OCI-LY1 (cell line): ENCODE measurements at regions not wholly inside any gene's neighbourhood (a gene's known extent, or its start where the extent isn't known, plus 50 kb on each side); places are given as distances from the start of the nearest gene placed in this dataset.

ENCODE experiments used
- H2AFZ ChIP-seq: fragments of 200-600 bp; sonication (generic), shearing (Covaris generic); 2 replicates; pipeline ENCODE4 v1.6.0; 2014; ENCODE audit warnings: antibody characterized with exemption, mild to moderate bottlenecking, low read length
- H3F3A ChIP-seq: fragments of 200-600 bp; sonication (generic), shearing (Covaris generic); 2 replicates; pipeline ENCODE4 v1.6.0; 2014; ENCODE audit warnings: mild to moderate bottlenecking, antibody characterized with exemption, low read length, moderate library complexity; ENCODE audit not compliant: insufficient read depth
- H3K27ac ChIP-seq: fragments of 200-600 bp; sonication (generic); 2 replicates; pipeline ENCODE4 v1.5.1; 2014; ENCODE audit warnings: low read length, mixed run types, mild to moderate bottlenecking, low read depth; ENCODE audit not compliant: poor library complexity, severe bottlenecking
- H3K27me3 ChIP-seq: fragments of 200-600 bp; sonication (generic); 2 replicates; pipeline ENCODE4 v1.6.0; 2014; ENCODE audit warnings: antibody characterized with exemption, mild to moderate bottlenecking, low read length, moderate library complexity; ENCODE audit not compliant: insufficient read depth
- H3K36me3 ChIP-seq: fragments of 200-600 bp; sonication (generic); 2 replicates; pipeline ENCODE4 v1.6.1; 2014; ENCODE audit warnings: mild to moderate bottlenecking, antibody characterized with exemption, low read length, moderate library complexity, mixed read lengths; ENCODE audit not compliant: insufficient read depth
- H3K4me1 ChIP-seq: fragments of 200-600 bp; sonication (generic); 2 replicates; pipeline ENCODE4 v1.5.1; 2014; ENCODE audit warnings: mild to moderate bottlenecking, low read length, moderate library complexity; ENCODE audit not compliant: insufficient read depth, severe bottlenecking
- H3K4me2 ChIP-seq: fragments of 200-600 bp; sonication (generic), shearing (Covaris generic); 2 replicates; pipeline ENCODE4 v1.6.1; 2014; ENCODE audit warnings: low read length
- H3K4me3 ChIP-seq: fragments of 200-600 bp; sonication (generic); 2 replicates; pipeline ENCODE4 v1.5.1; 2014; ENCODE audit warnings: low read length, low read depth, mild to moderate bottlenecking, mixed read lengths; ENCODE audit not compliant: poor library complexity, severe bottlenecking
- H3K79me2 ChIP-seq: fragments of 200-600 bp; shearing (Covaris generic); 2 replicates; pipeline ENCODE4 v1.6.1; 2016; ENCODE audit warnings: mixed run types, low read length, mixed read lengths; ENCODE audit not compliant: insufficient read depth
- H3K9ac ChIP-seq: fragments of 200-600 bp; sonication (generic), shearing (Covaris generic); 2 replicates; pipeline ENCODE4 v1.6.1; 2014; ENCODE audit warnings: mild to moderate bottlenecking, low read length, mixed read lengths
- H3K9me2 ChIP-seq: fragments of 200-600 bp; sonication (generic), shearing (Covaris generic); 2 replicates; pipeline ENCODE4 v1.6.1; 2014; ENCODE audit warnings: low read depth, mild to moderate bottlenecking, low read length, mixed read lengths
- H3K9me3 ChIP-seq: fragments of 200-600 bp; shearing (Covaris generic); 2 replicates; pipeline ENCODE4 v1.6.1; 2014; ENCODE audit warnings: low read length, mixed read lengths
- H4K20me1 ChIP-seq: fragments of 200-600 bp; sonication (generic), shearing (Covaris generic); 2 replicates; pipeline ENCODE4 v1.6.0; 2016; ENCODE audit warnings: mild to moderate bottlenecking, low read length; ENCODE audit not compliant: insufficient read depth
- EZH2 ChIP-seq: fragments of 200-600 bp; sonication (generic), shearing (Covaris generic); IDR thresholded peaks from 2 replicates; pipeline ENCODE4 v1.8.0; 2017; ENCODE audit warnings: borderline replicate concordance, mixed run types, mild to moderate bottlenecking, antibody characterized with exemption, low read length, moderate library complexity, mixed read lengths
- TF ChIP-seq, protein P1 (sequence below): fragments of 200-600 bp; sonication (generic), shearing (Covaris generic); IDR thresholded peaks from 2 replicates; pipeline ENCODE4 v1.5.1; 2017; ENCODE audit warnings: mild to moderate bottlenecking, antibody characterized with exemption, low read length, moderate library complexity, mixed read lengths

DNA sequence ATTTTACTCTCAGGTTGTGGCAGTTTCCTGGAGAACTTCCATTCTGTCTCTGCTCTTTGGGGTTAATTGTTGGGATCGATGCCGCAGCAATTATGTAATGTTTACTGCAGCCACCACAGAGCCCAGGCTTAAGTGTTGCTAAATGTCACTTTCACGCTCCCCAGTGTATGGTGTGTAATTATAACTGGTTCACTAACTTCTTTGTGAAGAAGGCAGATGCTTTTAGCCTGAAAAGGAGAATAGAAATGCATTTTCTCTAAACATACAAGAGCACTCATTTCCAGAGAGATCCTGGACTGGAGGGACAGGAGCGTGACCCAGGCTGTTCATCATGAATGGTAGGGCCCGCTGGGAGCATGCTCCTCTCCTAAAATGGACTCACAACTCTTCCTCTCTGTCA is 132.2 kb upstream of the PLET1 start:
- TF ChIP-seq, protein P1, sequence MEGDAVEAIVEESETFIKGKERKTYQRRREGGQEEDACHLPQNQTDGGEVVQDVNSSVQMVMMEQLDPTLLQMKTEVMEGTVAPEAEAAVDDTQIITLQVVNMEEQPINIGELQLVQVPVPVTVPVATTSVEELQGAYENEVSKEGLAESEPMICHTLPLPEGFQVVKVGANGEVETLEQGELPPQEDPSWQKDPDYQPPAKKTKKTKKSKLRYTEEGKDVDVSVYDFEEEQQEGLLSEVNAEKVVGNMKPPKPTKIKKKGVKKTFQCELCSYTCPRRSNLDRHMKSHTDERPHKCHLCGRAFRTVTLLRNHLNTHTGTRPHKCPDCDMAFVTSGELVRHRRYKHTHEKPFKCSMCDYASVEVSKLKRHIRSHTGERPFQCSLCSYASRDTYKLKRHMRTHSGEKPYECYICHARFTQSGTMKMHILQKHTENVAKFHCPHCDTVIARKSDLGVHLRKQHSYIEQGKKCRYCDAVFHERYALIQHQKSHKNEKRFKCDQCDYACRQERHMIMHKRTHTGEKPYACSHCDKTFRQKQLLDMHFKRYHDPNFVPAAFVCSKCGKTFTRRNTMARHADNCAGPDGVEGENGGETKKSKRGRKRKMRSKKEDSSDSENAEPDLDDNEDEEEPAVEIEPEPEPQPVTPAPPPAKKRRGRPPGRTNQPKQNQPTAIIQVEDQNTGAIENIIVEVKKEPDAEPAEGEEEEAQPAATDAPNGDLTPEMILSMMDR = no peak
- TF ChIP-seq EZH2 = no peak

GRCh38 chr11:112394304-112394703 is 133.6 kb upstream of the PLET1 start:
- Histone ChIP-seq H3K4me3 (no peak overlapping the region), H3K4me2 (no peak overlapping the region), H3K9me2 (no peaks in the 10 kb centered on the region), H3K9me3 (no peaks in the 10 kb centered on the region), H3K79me2 (no peaks in the 10 kb centered on the region), H4K20me1 (no peaks in the 10 kb centered on the region), H3K4me1 (no peaks in the 10 kb centered on the region), H3F3A (no peaks in the 10 kb centered on the region), H2AFZ (no peak overlapping the region), H3K27me3 (no peaks in the 10 kb centered on the region), H3K9ac (no peak overlapping the region), H3K27ac (no peak overlapping the region), H3K36me3 (no peaks in the 10 kb centered on the region)
- TF ChIP-seq EZH2 = no peak
- TF ChIP-seq, protein P1 = no peak

More for the DNA sequence above, 132.2 kb upstream of the PLET1 start:
- Histone ChIP-seq H3K27me3 (no peaks in the 10 kb centered on the region), H4K20me1 (no peaks in the 10 kb centered on the region), H2AFZ (no peak overlapping the region), H3K79me2 (no peaks in the 10 kb centered on the region), H3F3A (no peaks in the 10 kb centered on the region), H3K36me3 (no peaks in the 10 kb centered on the region), H3K9me3 (no peaks in the 10 kb centered on the region), H3K27ac (no peak overlapping the region), H3K4me1 (no peaks in the 10 kb centered on the region), H3K4me3 (no peak overlapping the region), H3K9me2 (no peaks in the 10 kb centered on the region), H3K9ac (no peak overlapping the region), H3K4me2 (no peak overlapping the region)

- Histone ChIP-seq H3K4me2 (no peak overlapping the region), H3K79me2 (no peaks in the 10 kb centered on the region), H3K27me3 (no peaks in the 10 kb centered on the region), H4K20me1 (no peaks in the 10 kb centered on the region), H3K36me3 (no peaks in the 10 kb centered on the region), H3K4me3 (no peak overlapping the region), H3F3A (no peaks in the 10 kb centered on the region), H3K4me1 (no peaks in the 10 kb centered on the region), H3K9ac (no peak overlapping the region), H3K9me2 (no peaks in the 10 kb centered on the region), H3K27ac (no peak overlapping the region), H3K9me3 (no peaks in the 10 kb centered on the region), H2AFZ (no peak overlapping the region)
- no peak for TF ChIP-seq EZH2
- TF ChIP-seq, protein P1 = no peak
These were observed 135.4 kb upstream of the PLET1 start for GRCh38 chr11:112396076-112396475.
